Activated CD4-positive, alpha-beta T cell treated with anti-CD3 and anti-CD28 coated beads for 48 hours (primary cell): ENCODE measurements at regions not wholly inside any gene's neighbourhood (a gene's known extent, or its start where the extent isn't known, plus 50 kb on each side); places are given as distances from the start of the nearest gene placed in this dataset.

Experiments used
- DNase-seq: peaks from one replicate; pipeline ENCODE4 v3.0.0-alpha.2; 2020

DNA sequence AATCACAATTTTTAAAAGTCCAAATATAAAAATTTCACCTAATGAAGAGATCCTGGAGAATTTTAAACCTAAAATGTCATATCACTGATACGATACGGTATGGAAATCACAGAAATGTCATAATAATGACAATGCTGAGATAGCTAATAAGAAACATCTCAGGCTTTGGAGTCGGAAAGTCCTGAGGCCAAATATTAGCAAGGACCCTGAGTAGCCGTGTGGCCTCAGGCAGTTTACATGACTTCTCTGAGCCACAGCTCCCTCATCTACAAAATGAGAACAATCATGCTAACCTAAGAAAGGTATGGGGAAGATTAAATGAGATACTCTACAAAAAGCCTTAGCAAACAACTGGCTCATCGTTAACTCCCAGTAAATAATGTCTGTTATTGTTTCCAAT, 100.9 kb upstream of the NEBL start:
- DNase-seq: no peak

GRCh38 chr10:20995123-20995987, 98.2 kb upstream of the NEBL start:
- no peak for DNase-seq

- DNase-seq: no peak
Measured at GRCh38 chr10:20993830-20994527, 96.9 kb upstream of the NEBL start.

DNA sequence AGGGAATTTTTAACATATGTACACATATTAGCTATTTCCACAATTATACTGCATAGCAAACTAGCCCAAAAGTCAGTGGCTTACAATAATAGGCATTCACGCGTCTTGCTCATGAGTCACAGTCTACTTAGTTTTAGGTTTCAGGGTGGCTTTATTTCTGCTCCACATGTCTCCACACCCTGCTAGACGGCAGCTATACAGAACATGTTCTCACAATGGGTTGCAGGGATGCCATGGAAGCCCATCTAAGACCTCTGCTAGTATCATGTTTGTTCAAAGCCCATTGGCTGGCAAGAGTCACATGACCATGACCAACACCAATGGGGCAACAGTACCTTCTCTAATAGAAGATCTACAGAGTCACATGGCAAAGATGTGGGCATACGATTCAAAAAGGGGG, 96.3 kb upstream of the NEBL start:
- DNase-seq: no peak

DNA sequence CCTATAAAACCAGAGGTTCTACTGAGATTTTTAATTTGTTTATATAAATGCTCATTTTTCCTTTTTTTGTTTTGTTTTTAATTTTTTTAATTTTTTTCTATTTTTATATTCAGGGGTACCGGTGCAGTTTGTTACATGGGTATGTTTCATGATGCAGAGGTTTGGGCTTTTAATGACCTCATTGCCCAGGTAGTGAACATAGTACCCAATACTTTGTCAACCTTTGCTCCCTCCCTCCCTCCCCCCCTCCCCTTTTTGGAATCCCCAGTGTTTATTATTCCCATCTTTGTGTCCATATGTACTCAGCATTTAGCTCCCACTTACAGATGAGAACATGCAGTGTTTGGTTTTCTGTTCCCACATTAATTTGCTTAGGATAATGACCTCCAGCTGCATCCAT, 94.4 kb upstream of the NEBL start:
- no peak for DNase-seq

GRCh38 chr10:20990604-20991003, 93.5 kb upstream of the NEBL start:
- DNase-seq: no peak

DNA sequence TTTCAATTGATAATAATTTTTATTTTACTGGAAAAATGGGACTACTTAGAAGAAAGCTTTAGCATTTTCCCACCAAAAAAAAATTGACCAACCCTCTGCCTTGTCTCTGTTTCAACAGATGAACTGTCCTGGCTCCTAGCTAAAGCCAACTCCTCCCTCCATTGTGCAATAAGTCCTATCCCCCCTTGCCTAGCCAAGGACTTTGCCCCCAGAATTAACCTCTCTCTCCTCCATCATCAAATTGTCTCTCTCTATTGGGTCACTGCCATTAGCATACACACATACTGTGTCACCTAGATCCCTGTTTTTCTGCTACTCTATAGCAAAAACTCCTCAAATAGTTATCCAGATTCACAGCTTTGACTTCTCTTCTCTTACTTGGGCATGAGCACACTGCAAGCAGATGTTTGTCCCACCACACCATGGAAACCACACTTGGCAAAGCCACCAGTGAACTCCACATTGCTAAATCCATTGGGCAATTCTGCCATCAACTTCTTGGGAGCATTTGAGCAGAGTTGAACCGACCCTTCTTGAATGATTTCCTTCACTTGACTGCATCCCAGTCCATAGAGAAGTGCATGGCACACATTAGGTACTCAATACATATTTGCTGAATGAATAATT, 91.4 kb upstream of the NEBL start:
- DNase-seq: no peak

- DNase-seq: no peak
Measured at GRCh38 chr10:20986049-20986448, 88.9 kb upstream of the NEBL start.

DNA sequence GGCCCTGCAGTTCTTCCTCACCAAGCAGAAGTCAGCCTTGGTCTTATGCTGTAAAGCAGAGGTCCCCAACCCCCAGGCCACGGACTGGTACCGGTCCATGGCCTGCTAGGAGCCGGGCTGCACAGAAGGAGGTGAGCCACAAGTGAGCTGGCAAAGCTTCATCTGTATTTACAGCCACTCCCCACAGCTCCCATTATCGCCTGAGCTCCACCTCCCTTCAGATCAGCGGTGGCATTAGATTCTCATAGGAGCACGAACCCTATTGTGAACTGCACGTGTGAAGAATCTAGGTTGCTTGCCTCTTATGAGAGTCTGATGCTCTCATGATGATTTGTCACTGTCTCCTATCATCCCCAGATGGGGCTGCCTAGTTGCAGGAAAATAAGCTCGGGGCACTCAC, 87.6 kb upstream of the NEBL start:
- no peak for DNase-seq

GRCh38 chr10:20981419-20981953, 84.4 kb upstream of the NEBL start:
- no peak for DNase-seq

DNA sequence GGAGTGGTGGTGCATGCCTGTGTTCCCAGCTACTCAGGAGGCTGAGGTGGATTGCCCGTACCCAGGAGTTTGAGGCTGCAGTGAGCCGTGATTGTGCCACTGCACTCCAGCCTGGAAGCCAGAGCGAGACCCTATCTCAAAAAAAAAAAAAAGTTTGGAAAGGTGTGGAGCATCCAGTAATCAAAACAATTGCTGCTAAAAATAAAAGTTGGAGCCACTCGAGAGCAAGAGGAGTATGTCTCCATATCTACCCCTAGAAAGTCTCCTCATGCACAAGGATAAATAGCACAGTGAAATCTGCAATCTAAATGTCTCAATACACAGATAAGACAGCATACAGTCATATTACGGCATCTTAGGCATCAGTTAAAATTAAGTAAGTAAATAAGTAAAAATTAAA, 81.5 kb upstream of the NEBL start:
- DNase-seq: no peak

DNA sequence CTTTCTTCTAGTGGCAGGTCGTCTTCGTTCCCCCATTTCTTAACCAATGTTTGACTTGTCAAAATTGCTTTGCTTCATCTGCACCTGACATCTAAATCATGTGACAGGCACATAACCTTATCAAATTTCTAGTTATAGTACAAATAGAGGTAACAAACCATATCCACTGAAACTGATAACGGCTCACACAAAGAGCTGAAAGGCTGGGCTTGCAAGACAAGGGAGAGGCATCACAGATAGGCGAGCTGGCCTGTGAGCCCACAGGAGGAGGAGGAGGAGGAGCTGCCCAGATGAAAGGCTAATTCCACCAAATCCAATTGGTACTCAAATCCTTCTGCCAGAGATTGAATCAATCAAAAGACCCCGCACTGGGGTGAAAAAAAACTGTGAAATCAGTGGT, 80.2 kb upstream of the NEBL start:
- no peak for DNase-seq

DNA sequence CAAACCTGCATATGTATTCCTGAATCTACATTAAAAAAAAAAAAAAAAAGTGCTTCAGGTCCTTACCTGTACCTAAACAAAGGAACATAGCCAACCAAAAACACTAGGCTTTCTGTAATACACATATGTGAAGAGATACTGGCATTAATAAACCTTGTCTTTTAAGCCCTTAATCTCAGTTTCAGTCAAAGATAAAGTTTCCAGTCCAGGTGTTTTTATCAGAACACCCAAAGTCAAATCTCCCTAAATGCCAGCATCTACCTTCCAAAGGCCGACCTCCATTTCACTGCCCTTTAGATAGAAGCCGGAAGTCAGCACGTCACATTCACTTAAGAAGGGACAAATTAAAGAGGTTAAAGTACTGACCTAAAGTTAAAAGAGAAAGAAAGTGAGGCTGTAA, 79.8 kb upstream of the NEBL start:
- no peak for DNase-seq

DNA sequence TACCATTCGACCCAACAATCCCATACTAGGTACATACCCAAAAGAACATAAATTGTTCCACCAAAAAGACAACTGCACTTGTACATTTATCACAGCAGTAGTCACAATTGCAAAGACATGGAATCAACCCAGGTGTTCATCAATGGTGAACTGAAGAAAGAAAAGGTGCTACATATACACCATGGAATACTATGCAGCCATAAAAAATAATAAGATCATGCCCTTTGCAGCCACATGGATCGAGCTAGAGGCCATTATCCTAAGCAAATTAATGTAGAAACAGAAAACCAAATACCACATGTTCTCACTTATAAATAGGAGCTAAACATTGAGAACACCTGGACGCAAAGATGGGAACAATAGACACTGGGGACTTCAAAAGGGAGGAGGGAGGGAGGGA, 79.3 kb upstream of the NEBL start:
- no peak for DNase-seq

- DNase-seq: no peak
Measured at GRCh38 chr10:20975236-20975635, 78.1 kb upstream of the NEBL start.

- DNase-seq: no peak
Measured at GRCh38 chr10:20972925-20973324, 75.8 kb upstream of the NEBL start.

DNA sequence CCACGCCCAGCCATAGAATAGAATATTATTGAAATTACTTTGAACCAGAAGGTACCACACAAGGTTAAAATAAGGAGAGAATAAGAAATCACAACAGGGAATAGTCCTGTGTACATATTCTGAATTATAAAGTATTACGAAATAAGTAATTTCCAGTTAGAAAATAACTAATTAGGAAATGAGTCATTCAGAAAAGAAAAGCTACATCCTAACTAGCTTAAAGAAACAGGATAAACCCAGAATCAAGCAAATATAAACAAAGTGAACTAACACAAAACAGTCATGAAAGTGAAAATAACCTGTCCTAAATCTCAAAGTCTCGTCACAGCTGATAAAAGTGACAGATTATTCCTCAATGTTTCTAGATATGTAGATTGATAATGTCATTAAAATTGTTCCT, 74.8 kb upstream of the NEBL start:
- DNase-seq: no peak

- DNase-seq: no peak
Measured at GRCh38 chr10:20970708-20971107, 73.6 kb upstream of the NEBL start.

GRCh38 chr10:20970044-20970443, 72.9 kb upstream of the NEBL start:
- DNase-seq: no peak

DNA sequence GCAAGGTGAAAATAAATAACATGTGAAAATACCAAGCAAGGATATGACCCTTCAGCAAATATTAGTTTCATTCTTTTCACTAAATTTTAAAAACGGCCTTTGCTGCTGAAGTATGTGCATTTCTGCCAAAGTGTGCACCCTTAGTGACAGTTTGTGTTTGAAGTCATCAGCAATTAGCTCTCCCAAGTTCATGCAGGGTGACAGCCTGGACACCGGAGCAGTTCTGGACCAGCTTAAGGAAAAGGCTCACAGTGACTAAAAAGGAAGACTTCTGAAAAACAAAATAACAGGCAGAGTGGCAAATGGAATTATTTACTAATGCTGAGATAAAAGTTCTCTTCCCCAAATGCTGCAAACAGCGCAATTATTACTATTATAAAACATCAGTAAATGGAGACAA, 69.3 kb upstream of the NEBL start:
- no peak for DNase-seq

DNA sequence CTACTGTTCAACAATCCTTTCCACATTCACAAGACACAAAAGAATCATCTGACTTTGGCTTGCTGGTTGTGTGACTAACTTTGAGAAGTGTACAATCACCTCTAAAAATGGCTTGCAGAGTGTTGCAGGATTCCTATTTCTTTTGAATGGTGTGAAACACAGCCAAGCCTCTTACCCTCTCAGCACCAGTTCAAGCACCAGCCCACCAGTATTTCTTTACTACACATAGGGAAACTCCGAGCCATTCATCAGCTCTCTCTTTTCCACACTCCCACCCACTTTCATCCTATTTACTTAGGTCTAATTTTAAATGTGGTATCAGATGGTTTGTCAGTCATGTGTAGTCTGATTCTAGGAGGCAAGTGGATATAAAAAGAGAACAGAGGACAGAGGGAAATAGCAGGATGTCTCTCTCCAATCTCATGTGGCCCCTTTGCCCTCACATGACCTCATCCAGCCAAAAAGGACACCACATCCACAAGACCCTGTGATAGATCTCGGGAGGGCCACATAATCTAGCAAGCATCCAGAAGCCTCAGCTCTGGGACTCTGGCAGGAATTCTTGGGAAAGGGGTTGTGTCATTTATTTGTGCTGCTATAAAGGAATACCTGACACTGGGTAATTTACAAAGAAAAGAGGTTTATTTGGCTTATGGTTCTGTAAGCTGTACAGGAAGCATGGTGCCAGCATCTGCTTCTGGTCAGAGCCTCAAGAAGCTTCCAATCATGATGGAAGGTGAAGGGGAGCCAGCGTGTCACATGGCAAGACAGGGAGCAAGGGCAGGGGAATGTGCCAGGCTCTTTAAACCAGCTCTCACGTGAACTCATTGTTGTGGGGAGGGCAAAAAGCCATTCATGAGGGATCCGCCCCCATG, 66.8 kb upstream of the NEBL start:
- no peak for DNase-seq

DNA sequence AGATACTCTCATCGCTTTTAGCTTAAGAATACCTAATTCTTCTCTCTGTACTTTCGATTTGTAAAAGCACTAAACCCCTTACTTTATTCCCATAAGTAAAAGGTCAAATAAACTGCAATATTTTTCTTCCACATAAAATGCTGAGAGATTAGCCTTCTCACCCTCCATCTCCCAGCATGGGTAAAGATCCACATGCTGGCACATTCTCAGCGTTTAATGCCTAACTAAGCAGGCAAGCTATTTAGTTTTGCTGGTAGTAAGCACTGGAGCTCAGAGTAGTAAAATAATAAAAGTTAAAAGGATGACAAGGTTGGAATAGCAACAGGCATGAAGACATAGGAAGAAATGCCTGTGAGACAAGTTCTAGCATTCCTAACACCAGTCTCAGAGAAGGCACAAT, 65.9 kb upstream of the NEBL start:
- no peak for DNase-seq

- no peak for DNase-seq
Measured at GRCh38 chr10:20962165-20962564, 65.1 kb upstream of the NEBL start.
